Left ventricle myocardium superior (tissue), 1 donor: ENCODE measurements at regions not wholly inside any gene's neighbourhood (a gene's known extent, or its start where the extent isn't known, plus 50 kb on each side); places are given as distances from the start of the nearest gene placed in this dataset.
"Not testable (repeated sequence)": the region's sequence is repeated elsewhere in the genome, so short reads cannot be mapped to it uniquely, and the experiment has no call there.

Experiments used
- ATAC-seq: fragments of 200-7000 bp; cut with Tn5 transposase; one replicate; pipeline ENCODE4 v1.9.1; 2020; ENCODE audit warnings: mild to moderate bottlenecking, moderate library complexity
- DNase-seq: peaks from one replicate; pipeline ENCODE4 v3.0.0-alpha.2; 2020
- intact Hi-C: fragments of 100-400 bp; cut with micrococcal nuclease; formaldehyde crosslinking; loops from one replicate; pipeline ENCODE4 v1.11.0; 2022
- donor health status: DM: no; HTN: yes; CAD: no; lungs with severe emphysema.

DNA sequence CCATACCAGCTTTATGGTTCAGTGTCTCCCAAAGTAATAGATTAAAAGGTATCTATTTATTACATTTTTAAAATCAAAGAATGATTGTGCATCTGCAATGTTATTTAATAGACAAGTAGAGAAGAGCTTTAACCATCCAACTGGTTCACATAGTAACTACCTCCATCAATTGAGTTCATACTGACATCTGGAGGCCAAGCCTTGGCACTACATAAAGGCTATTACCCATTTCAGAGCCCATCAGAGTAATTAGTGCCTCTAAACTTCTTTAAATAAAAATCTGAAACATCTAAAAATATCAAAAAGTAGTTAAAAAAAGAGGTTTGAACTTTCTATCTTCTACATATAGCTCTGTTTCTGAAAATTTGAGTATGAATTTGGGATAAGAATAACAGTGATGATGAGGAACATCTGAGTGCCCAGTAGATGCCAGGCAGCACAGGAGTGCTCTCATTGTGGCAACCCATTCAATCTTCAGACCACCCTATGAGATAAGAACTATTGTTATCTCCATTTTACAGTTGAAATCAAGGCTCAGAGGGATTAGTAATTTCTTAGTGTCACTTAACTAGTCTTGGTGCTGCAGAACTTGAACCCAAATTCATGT is 132.9 kb upstream of the DAAM1 start:
- ATAC-seq, result peak; percentile 65
- intact Hi-C loops, result loop anchor here (5.0 kb wide), 1 partner anchor 553 kb away; no protein-coding TSS in a partner anchor
- no peak for DNase-seq

GRCh38 chr14:59057551-59057950 is 130.9 kb upstream of the DAAM1 start:
- ATAC-seq (no peak), DNase-seq (no peak)
- intact Hi-C loops, result loop anchor here (5.0 kb wide), 1 partner anchor 555 kb away; no protein-coding TSS in a partner anchor

DNA sequence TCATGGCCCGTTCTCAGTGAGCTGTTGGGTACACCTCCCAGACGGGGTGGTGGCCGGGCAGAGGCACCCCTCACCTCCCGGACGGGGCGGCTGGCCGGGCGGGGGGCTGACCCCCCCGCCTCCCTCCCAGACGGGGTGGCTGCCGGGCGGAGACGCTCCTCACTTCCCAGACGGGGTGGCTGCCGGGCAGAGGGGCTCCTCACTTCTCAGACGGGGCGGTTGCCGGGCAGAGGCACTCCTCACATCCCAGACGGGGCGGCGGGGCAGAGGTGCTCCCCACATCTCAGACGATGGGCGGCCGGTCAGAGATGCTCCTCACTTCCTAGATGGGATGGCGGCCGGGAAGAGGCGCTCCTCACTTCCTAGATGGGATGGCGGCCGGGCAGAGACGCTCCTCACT is 129.7 kb upstream of the DAAM1 start:
- ATAC-seq, DNase-seq: not testable (repeated sequence)

DNA sequence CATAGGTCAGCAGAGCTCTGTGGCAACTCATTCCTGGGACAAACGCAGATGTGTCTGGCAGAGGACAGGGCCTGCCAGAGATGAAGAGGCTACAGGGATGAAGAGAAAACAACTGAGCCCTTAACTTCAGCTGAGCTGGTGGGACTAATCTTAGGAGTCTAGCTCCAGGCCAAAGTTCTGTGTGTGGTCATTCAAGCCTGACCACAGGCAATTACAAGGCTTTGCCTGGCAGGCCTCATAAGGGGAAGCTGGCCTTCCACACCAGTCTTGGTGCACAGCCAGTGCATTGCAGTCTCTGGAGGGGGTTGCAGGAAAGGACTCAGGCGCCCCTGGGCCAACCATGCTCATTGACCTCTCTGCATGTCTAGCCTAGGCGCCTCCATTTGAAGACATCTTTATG is 127.6 kb upstream of the DAAM1 start:
- intact Hi-C loops, result no loop called here
- no peak for ATAC-seq
- no peak for DNase-seq

More for the DNA sequence above, 129.7 kb upstream of the DAAM1 start:
- intact Hi-C loops, result loop anchor here (5.0 kb wide), 1 partner anchor 556 kb away; no protein-coding TSS in a partner anchor

DNA sequence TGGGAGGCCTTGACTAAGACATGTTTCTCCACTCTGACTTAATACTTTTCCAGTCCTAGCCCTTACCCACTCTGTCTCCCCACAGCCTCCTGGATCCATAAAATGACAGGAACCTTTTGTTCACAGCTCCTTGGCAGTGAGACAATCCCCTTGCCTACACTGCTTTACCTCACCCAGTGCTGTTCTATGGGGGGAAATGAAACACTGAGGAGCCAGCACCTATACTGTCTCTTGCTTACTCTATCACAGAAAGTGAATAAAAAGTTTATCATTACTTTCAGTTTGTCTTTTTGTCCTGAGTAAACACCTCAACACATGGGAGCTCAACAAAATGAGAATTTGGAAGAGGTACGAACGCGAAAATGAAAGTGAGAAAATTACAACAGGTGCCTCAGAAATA is 127.2 kb upstream of the DAAM1 start:
- DNase-seq (no peak), ATAC-seq (no peak)
- intact Hi-C loops, result no loop called here

- ATAC-seq (no peak), DNase-seq (no peak)
- intact Hi-C loops, result no loop called here
Observed at GRCh38 chr14:59063259-59063658, 125.2 kb upstream of the DAAM1 start.

GRCh38 chr14:59067127-59067894 is 121.2 kb upstream of the DAAM1 start:
- no peak for ATAC-seq
- no peak for DNase-seq
- intact Hi-C loops, result no loop called here

DNA sequence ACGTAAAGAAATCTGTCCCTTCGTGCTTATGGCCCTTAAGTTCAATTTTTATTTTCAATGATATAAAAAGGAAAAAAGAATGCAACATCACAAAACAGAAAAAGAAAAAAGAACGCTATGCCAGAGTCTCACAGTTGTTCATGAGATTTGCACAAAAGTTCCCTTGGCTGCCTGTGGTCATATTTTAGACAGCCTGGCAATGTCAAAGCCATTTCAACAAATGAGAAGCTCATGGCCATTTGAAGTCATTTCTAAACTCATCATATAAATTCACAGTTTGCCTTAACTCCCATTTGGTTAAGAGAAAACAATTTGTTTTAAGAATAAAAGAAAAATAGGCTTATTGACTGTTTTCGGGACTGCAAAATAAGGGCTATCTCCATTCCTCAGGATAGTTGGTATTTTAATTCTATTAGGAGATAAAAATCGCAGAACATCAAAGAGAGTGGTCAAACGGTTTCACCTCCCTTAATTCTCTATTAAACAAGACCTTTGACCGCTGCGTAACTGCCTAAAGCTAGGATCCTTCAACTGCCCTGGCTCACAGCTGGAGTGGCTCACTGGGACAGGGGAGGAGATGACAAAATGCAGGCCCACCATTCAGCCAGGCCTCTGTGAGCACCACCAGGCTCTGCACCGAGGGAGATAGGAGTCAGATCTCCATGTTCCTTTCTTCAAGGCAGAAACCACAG is 119.2 kb upstream of the DAAM1 start:
- intact Hi-C loops, result no loop called here
- DNase-seq (no peak), ATAC-seq (no peak)

DNA sequence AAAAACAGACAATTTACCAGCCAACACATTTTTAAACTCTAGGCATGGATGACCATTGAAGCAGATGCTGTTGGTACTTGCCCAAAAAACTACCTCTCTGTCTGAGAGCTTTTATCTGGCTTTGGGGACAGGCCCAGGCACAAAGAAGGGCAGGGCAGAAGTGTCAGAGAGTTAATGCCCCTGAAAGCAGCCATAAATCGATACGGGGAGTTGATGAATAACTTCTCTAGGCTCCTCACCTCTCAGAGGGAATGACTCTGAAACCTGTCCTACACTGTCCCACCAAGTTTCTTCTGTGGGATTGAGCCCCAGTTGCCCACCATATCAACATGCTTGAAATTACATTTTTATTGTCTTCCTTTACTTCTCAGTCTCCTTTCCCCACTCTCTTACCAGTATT is 113.0 kb upstream of the DAAM1 start:
- ATAC-seq (no peak), DNase-seq (no peak)
- intact Hi-C loops, result no loop called here

GRCh38 chr14:59081720-59082119 is 106.7 kb upstream of the DAAM1 start:
- ATAC-seq (no peak), DNase-seq (no peak)
- intact Hi-C loops, result no loop called here

DNA sequence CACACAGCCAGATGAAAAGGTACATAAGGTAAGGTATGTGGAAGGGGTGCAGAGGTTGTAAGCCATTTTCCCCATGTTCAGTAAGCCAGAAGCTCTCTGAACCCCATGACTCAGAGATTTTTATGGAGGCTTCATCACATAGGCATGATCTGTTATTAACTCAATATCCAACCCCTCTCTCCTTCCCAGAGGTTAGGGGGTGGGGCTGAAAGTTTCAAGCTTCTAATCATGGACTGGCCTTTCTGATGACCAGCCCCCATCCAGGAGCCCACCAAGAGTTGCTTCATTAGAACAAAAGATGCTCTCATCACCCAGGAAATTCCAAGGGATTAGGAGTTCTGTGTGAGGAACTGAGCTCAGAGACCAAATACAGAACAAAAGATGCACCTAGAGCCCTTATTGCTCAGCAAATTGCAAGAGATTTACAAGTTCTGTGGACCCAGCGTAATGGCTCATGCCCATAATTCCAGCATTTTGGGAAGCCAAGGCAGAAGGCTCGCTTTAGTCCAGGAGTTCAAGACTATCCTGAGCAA is 103.2 kb upstream of the DAAM1 start:
- no peak for ATAC-seq
- intact Hi-C loops, result no loop called here
- no peak for DNase-seq

GRCh38 chr14:59086241-59086882 is 102.1 kb upstream of the DAAM1 start:
- DNase-seq (no peak), ATAC-seq (no peak)
- intact Hi-C loops, result no loop called here

DNA sequence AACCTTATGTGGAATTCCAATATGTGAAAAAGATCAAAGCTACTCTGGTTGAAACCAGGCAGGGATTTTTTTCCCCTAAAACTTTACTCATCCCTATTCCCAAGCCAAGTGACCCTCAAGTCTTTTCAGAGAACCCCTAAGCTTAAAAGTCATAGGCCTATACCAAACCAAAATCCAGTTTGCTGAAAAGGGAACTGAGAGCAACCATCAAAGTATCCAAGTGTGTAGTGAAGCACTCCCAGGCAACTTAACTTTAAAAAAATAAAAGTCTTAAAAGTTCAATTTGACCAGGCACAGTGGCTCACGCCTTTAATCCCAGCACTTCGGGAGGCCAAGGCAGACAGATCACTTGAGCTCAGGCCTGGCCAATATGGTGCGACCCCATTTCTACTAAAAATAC is 101.2 kb upstream of the DAAM1 start:
- no peak for DNase-seq
- no peak for ATAC-seq
- intact Hi-C loops, result no loop called here

GRCh38 chr14:59087711-59088110 is 100.8 kb upstream of the DAAM1 start:
- no peak for ATAC-seq
- intact Hi-C loops, result no loop called here
- no peak for DNase-seq

DNA sequence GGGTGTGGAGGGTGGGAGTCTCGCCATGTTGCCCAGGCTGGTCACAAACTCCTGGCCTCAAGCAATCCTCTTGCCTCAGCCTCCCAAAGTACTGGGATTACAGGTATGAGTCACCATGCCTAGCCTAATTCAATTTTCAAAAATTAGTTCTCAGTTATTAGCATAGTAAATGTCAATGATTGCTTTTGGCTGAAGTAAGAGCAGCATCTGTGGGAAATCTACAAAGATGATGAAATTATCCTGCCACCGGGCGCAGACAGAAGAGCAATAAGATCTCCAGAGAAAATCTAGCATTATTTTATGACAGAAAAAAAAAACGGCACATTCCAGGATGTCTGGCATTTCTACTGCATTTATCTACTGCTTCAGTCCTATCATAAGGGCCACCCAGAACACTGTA is 97.9 kb upstream of the DAAM1 start:
- DNase-seq (no peak), ATAC-seq (no peak)
- intact Hi-C loops, result no loop called here

- DNase-seq (no peak), ATAC-seq (no peak)
- intact Hi-C loops, result no loop called here
Observed at GRCh38 chr14:59091404-59091803, 97.1 kb upstream of the DAAM1 start.

GRCh38 chr14:59091976-59092375 is 96.5 kb upstream of the DAAM1 start:
- ATAC-seq (no peak), DNase-seq (no peak)
- intact Hi-C loops, result no loop called here

DNA sequence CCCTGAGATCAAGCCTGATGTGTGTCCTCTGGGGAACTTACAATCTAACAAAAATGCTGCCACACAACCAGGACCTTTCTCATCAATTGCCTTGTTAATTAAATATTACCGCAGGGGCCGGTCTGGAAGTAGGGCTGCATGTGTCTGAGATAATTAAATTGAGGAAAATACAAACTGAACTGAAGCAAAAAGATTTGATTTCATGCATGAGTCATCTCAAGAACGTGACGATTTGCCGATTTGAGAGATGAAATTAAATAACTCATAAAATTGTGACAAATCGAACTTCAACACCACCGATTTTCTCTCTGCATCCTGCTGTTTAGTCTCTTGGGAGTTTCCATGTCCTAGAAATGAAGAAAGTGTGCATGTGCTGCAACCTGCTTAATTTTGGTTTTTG is 94.6 kb upstream of the DAAM1 start:
- intact Hi-C loops, result no loop called here
- no peak for ATAC-seq
- DNase-seq, result no peak

- ATAC-seq (no peak), DNase-seq (no peak)
- intact Hi-C loops, result no loop called here
Observed at GRCh38 chr14:59096303-59096702, 92.2 kb upstream of the DAAM1 start.

GRCh38 chr14:59097681-59098080 is 90.8 kb upstream of the DAAM1 start:
- ATAC-seq, result no peak
- intact Hi-C loops, result no loop called here

More at GRCh38 chr14:59097681-59098080, 90.8 kb upstream of the DAAM1 start:
- no peak for DNase-seq
